ENCODE measurements at regions not wholly inside any gene's neighbourhood (a gene's known extent, or its start where the extent isn't known, plus 50 kb on each side); places are given as distances from the start of the nearest gene placed in this dataset.

- no peak for TF ChIP-seq CTCF (IDR thresholded peaks at IDR 0.05)
- TF ChIP-seq POLR2AphosphoS5 (IDR thresholded peaks at IDR 0.05) = no peak
Measured at GRCh38 chr12:60758224-60758623, 1162.4 kb downstream of the SLC16A7 start.
